DND-41 (cell line): ENCODE measurements at regions not wholly inside any gene's neighbourhood (a gene's known extent, or its start where the extent isn't known, plus 50 kb on each side); places are given as distances from the start of the nearest gene placed in this dataset.
A peak's percentile ranks its signal among the peaks of the same experiment; 100 is the strongest.

ENCODE experiments used
- ATAC-seq: fragments of 200-7000 bp; cut with Tn5 transposase; 3 replicates; pipeline ENCODE4 v1.9.1; 2021; ENCODE audit warnings: low read depth; ENCODE audit not compliant: insufficient read depth
- DNase-seq: peaks from one replicate; pipeline ENCODE4 v3.0.0-alpha.2; 2020
- H2AFZ ChIP-seq: 2 replicates; pipeline ENCODE4 v1.6.0; 2012; ENCODE audit warnings: low read depth, low read length
- H3K27ac ChIP-seq: 2 replicates; pipeline ENCODE4 v1.5.1; 2012; ENCODE audit warnings: low read length, inconsistent platforms
- H3K27me3 ChIP-seq: fragments of 200-600 bp; sonication (generic); 2 replicates; pipeline ENCODE4 v1.6.0; 2012; ENCODE audit warnings: low read length, mild to moderate bottlenecking, inconsistent platforms; ENCODE audit not compliant: insufficient read depth, poor library complexity
- H3K36me3 ChIP-seq: 2 replicates; pipeline ENCODE4 v1.5.1; 2012; ENCODE audit warnings: low read length, inconsistent platforms; ENCODE audit not compliant: insufficient read depth
- H3K4me1 ChIP-seq: 2 replicates; pipeline ENCODE4 v1.5.1; 2012; ENCODE audit warnings: mild to moderate bottlenecking, low read length; ENCODE audit not compliant: insufficient read depth
- H3K4me2 ChIP-seq: 2 replicates; pipeline ENCODE4 v1.6.0; 2012; ENCODE audit warnings: mild to moderate bottlenecking, moderate library complexity, low read length, inconsistent platforms; ENCODE audit not compliant: insufficient read depth
- H3K4me3 ChIP-seq, 2 experiments: fragments of 200-600 bp in 1 of 2; shearing (Covaris generic) in 1 of 2; 2 replicates each; pipeline ENCODE4 v1.5.1; 2012 to 2016; ENCODE audit warnings: inconsistent platforms in 2 of 2, low read length in 2 of 2, mild to moderate bottlenecking in 2 of 2, low read depth in 1 of 2, moderate library complexity in 1 of 2
- H3K79me2 ChIP-seq: 2 replicates; pipeline ENCODE4 v1.6.0; 2012; ENCODE audit warnings: low read length, inconsistent platforms; ENCODE audit not compliant: insufficient read depth
- H3K9ac ChIP-seq: 2 replicates; pipeline ENCODE4 v1.6.0; 2012; ENCODE audit warnings: low read depth, mild to moderate bottlenecking, inconsistent platforms, low read length, moderate library complexity
- H3K9me3 ChIP-seq: 2 replicates; pipeline ENCODE4 v1.5.1; 2012; ENCODE audit warnings: low read length, moderate library complexity, mild to moderate bottlenecking, inconsistent platforms; ENCODE audit not compliant: insufficient read depth, severe bottlenecking
- H4K20me1 ChIP-seq: 2 replicates; pipeline ENCODE4 v1.6.0; 2012; ENCODE audit warnings: low read length; ENCODE audit not compliant: insufficient read depth
- CTCF ChIP-seq: IDR thresholded peaks from 2 replicates; pipeline ENCODE4 v1.5.1; 2012; ENCODE audit warnings: borderline replicate concordance, low read length, moderate library complexity, mild to moderate bottlenecking; ENCODE audit not compliant: poor library complexity, severe bottlenecking; ENCODE audit errors: extremely low read depth
- EZH2 ChIP-seq: IDR thresholded peaks from 3 replicates; pipeline ENCODE4 v1.6.1; 2012; ENCODE audit warnings: borderline replicate concordance, low read depth, mild to moderate bottlenecking, moderate library complexity, low read length, inconsistent platforms; ENCODE audit not compliant: severe bottlenecking

- H3K4me1 ChIP-seq = peaks cover 37% of the 10 kb centered on the region
- H3K79me2 ChIP-seq = no peaks in the 10 kb centered on the region
- peaks cover 11% of the 10 kb centered on the region for H3K9me3 ChIP-seq
- H2AFZ ChIP-seq = peak overlapping the region; percentile 1; the same call in 1 of the 2 replicates
- peak overlapping the region; percentile 43; the same call in 1 of the 2 replicates for H3K9ac ChIP-seq
- H3K36me3 ChIP-seq = no peaks in the 10 kb centered on the region
- H3K4me3 ChIP-seq = no peak overlapping the region
- DNase-seq (peak; percentile 83), ATAC-seq (peak; percentile 93)
- no peaks in the 10 kb centered on the region for H3K27me3 ChIP-seq
- H3K27ac ChIP-seq = peak overlapping the region; percentile 94
- H3K4me2 ChIP-seq = peak overlapping the region; percentile 6; the same call in 1 of the 2 replicates
- TF ChIP-seq CTCF (no peak), EZH2 (no peak)
- no peaks in the 10 kb centered on the region for H4K20me1 ChIP-seq
Measured at GRCh38 chr5:8906303-8906967, 639.4 kb downstream of the SEMA5A start.

GRCh38 chr5:8907168-8907868 is 638.6 kb downstream of the SEMA5A start:
- Histone ChIP-seq H2AFZ (peak overlapping the region; percentile 68), H3K4me3 (peak overlapping the region in 1 of 2 experiments; percentile 30; a peak in 2 of 4 replicates), H3K79me2 (no peaks in the 10 kb centered on the region), H3K9ac (peak overlapping the region; percentile 43), H3K36me3 (no peaks in the 10 kb centered on the region), H3K27ac (peak overlapping the region; percentile 94), H3K4me1 (peaks cover 37% of the 10 kb centered on the region), H3K4me2 (peak overlapping the region; percentile 29; the same call in 1 of the 2 replicates), H3K9me3 (peaks cover 11% of the 10 kb centered on the region), H4K20me1 (no peaks in the 10 kb centered on the region), H3K27me3 (no peaks in the 10 kb centered on the region)
- peak; percentile 35 for DNase-seq
- TF ChIP-seq EZH2 (no peak), CTCF (no peak)
- ATAC-seq = no peak; the same call in 2 of the 3 replicates

GRCh38 chr5:8908055-8908683 is 637.7 kb downstream of the SEMA5A start:
- Histone ChIP-seq H3K9me3 (peaks cover 8% of the 10 kb centered on the region), H2AFZ (peak overlapping the region; percentile 68; the same call in 1 of the 2 replicates), H3K36me3 (no peaks in the 10 kb centered on the region), H4K20me1 (no peaks in the 10 kb centered on the region), H3K4me2 (no peak overlapping the region), H3K4me1 (peaks cover 37% of the 10 kb centered on the region), H3K27me3 (no peaks in the 10 kb centered on the region), H3K79me2 (no peaks in the 10 kb centered on the region), H3K4me3 (no peak overlapping the region), H3K9ac (peak overlapping the region; percentile 43), H3K27ac (peak overlapping the region; percentile 94)
- ATAC-seq (peak; percentile 18; the same call in 1 of the 3 replicates), DNase-seq (peak; percentile 61)
- TF ChIP-seq CTCF (peak; percentile 91), EZH2 (no peak)
